GM12891 (cell line): ENCODE measurements at regions not wholly inside any gene's neighbourhood (a gene's known extent, or its start where the extent isn't known, plus 50 kb on each side); places are given as distances from the start of the nearest gene placed in this dataset.
"Not testable (repeated sequence)": the region's sequence is repeated elsewhere in the genome, so short reads cannot be mapped to it uniquely, and the experiment has no call there.

Experiments
- DNase-seq: peaks from one replicate; pipeline ENCODE4 v3.0.0; 2011; ENCODE audit warnings: low spot score; ENCODE audit not compliant: insufficient read length
- FAIRE-seq: peaks from 2 replicates; lab custom pipeline; 2011; peaks lifted over from hg19 to GRCh38; lab: Jason Lieb, UNC
- PAX5 ChIP-seq: IDR thresholded peaks from 2 replicates; pipeline ENCODE4 v1.6.1; 2011; ENCODE audit warnings: low read length, moderate library complexity, mild to moderate bottlenecking; ENCODE audit not compliant: insufficient read depth, severe bottlenecking
- POLR2A ChIP-seq: IDR thresholded peaks from 2 replicates; pipeline ENCODE4 v1.6.1; 2011; ENCODE audit warnings: low read depth, low read length, control low read depth
- POLR2AphosphoS5 ChIP-seq: IDR thresholded peaks from 2 replicates; pipeline ENCODE4 v1.6.1; 2011; ENCODE audit warnings: low read depth, low read length, control low read depth
- POU2F2 ChIP-seq: IDR thresholded peaks from 2 replicates; pipeline ENCODE4 v1.6.1; 2011; ENCODE audit warnings: low read depth, mild to moderate bottlenecking, control low read depth, low read length, moderate library complexity
- SPI1 ChIP-seq: IDR thresholded peaks from 2 replicates; pipeline ENCODE4 v1.6.1; 2011; ENCODE audit warnings: low read depth, low read length, control low read depth
- TAF1 ChIP-seq: IDR thresholded peaks from 2 replicates; pipeline ENCODE4 v1.6.1; 2011; ENCODE audit warnings: low read depth, low read length, control low read depth

- FAIRE-seq (no peak), DNase-seq (no peak)
- TF ChIP-seq POLR2AphosphoS5 (no peak), SPI1 (no peak), PAX5 (no peak), POLR2A (no peak), POU2F2 (no peak), TAF1 (no peak)
Observed at GRCh38 chr4:160498211-160498610, 1395.3 kb downstream of the RAPGEF2 start.

- DNase-seq = no peak
- FAIRE-seq = no peak
- no peak for TF ChIP-seq PAX5
- no peak for TF ChIP-seq POLR2AphosphoS5
- TF ChIP-seq POLR2A = no peak
- TF ChIP-seq POU2F2 = no peak
- TF ChIP-seq SPI1 = no peak
- TF ChIP-seq TAF1 = no peak
Observed at GRCh38 chr4:160505724-160506123, 1402.8 kb downstream of the RAPGEF2 start.

- DNase-seq (no peak), FAIRE-seq (no peak)
- TF ChIP-seq PAX5 (no peak), SPI1 (no peak), TAF1 (no peak), POLR2AphosphoS5 (no peak), POLR2A (no peak), POU2F2 (no peak)
Observed at GRCh38 chr4:160510928-160511327, 1408.0 kb downstream of the RAPGEF2 start.

GRCh38 chr4:160514126-160514525 lies 1411.2 kb downstream of the RAPGEF2 start:
- DNase-seq = no peak
- TF ChIP-seq POLR2AphosphoS5 (no peak), PAX5 (no peak), POLR2A (no peak), TAF1 (no peak), POU2F2 (no peak), SPI1 (no peak)
- no peak for FAIRE-seq

- DNase-seq = no peak
- no peak for FAIRE-seq
- TF ChIP-seq TAF1 = no peak
- TF ChIP-seq POLR2A = no peak
- TF ChIP-seq POU2F2 = no peak
- no peak for TF ChIP-seq SPI1
Observed at GRCh38 chr4:160523231-160523630, 1420.4 kb downstream of the RAPGEF2 start.

GRCh38 chr4:160537681-160538080 lies 1434.8 kb downstream of the RAPGEF2 start:
- no peak for TF ChIP-seq PAX5
- no peak for TF ChIP-seq TAF1
- TF ChIP-seq POLR2A = no peak
- no peak for TF ChIP-seq SPI1
- TF ChIP-seq POU2F2 = no peak
- no peak for TF ChIP-seq POLR2AphosphoS5
- FAIRE-seq (no peak), DNase-seq (no peak)

- TF ChIP-seq POLR2A = no peak
- no peak for TF ChIP-seq PAX5
- TF ChIP-seq SPI1 = no peak
- no peak for TF ChIP-seq TAF1
- TF ChIP-seq POU2F2 = no peak
- no peak for TF ChIP-seq POLR2AphosphoS5
- DNase-seq (no peak), FAIRE-seq (no peak)
Observed at GRCh38 chr4:160546201-160546600, 1443.3 kb downstream of the RAPGEF2 start.

GRCh38 chr4:160549951-160550519 lies 1447.2 kb downstream of the RAPGEF2 start:
- DNase-seq, FAIRE-seq: not testable (repeated sequence)

GRCh38 chr4:160562661-160563060 lies 1459.8 kb downstream of the RAPGEF2 start:
- TF ChIP-seq SPI1 = no peak
- TF ChIP-seq POU2F2 = no peak
- TF ChIP-seq POLR2AphosphoS5 = no peak
- TF ChIP-seq PAX5 = no peak
- TF ChIP-seq TAF1 = no peak
- TF ChIP-seq POLR2A = no peak
- DNase-seq (no peak), FAIRE-seq (no peak)

- TF ChIP-seq POU2F2 (no peak), TAF1 (no peak), POLR2AphosphoS5 (no peak), POLR2A (no peak), SPI1 (no peak), PAX5 (no peak)
- no peak for DNase-seq
- FAIRE-seq = no peak
Observed at GRCh38 chr4:160563552-160564282, 1460.8 kb downstream of the RAPGEF2 start.
